Upper lobe of left lung (tissue), 4 donors: ENCODE measurements at regions not wholly inside any gene's neighbourhood (a gene's known extent, or its start where the extent isn't known, plus 50 kb on each side); places are given as distances from the start of the nearest gene placed in this dataset.
A peak's percentile ranks its signal among the peaks of the same experiment; 100 is the strongest.

Experiments used
- EP300 ChIP-seq, 4 donors: sonication (generic); formaldehyde crosslinking; IDR thresholded peaks; one replicate each; pipeline ENCODE4 v1.5.1; 2017; ENCODE audit warnings: antibody characterized with exemption in 4 of 4, control low read depth in 2 of 4
- POLR2A ChIP-seq, 4 donors: fragments of 450-650 bp; IDR thresholded peaks; one replicate each; pipeline ENCODE4 v1.5.1; 2016 to 2017; ENCODE audit warnings: antibody characterized with exemption in 4 of 4, mild to moderate bottlenecking in 2 of 4
- TF ChIP-seq, protein P1 (sequence below), 6 experiments: fragments of 450-650 bp in 4 of 6; fragments of 200-600 bp in 2 of 6; sonication (generic) in 2 of 6; IDR thresholded peaks; one replicate each; pipeline ENCODE4 v1.5.1; 2016 to 2019; ENCODE audit warnings: antibody characterized with exemption in 6 of 6

DNA sequence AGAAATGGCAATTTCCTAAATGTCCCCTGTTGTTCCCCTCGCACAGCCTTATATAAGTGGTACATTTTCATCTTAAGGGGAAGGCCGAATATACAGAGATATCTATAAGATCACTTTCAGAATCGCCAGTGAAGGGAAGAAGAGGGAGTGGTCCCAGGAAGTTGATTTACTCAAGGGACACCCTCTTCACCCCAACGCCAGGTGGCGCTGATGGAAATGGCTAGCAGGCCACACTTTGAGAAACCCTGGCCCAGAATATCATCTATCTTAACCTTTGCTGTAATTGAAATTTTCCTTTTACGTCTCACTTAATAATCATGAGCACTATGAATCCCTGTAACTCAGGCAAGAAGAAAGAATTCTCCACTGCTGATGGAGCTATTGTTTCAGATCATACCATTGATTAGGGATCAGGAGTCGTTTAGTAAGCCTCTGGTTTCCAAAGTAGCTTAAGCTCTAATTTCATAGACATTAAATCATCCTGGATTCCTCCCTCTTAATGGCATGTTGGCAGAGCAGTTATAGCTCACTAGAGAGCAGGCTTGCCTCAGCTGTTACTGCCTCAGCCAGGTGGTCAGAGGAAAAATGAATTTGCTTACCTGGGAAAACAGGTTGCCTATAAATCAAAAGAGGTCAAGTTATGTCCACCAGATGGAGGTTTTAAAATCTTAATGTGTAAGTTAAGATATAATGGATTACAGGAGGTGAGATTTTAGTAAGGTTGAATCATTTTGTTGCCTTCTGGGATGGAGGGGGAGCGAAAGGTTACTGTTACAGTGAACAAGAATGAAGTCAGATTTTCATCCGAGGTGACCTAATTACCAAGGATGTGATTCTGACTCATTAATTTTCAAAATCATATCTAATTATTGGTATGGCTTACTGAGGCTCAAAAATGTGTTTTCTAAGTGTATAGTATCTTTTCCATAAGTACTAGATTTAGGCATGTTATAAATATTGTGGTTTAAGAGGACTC is 941.2 kb upstream of the TENM3 start:
- TF ChIP-seq, protein P1, sequence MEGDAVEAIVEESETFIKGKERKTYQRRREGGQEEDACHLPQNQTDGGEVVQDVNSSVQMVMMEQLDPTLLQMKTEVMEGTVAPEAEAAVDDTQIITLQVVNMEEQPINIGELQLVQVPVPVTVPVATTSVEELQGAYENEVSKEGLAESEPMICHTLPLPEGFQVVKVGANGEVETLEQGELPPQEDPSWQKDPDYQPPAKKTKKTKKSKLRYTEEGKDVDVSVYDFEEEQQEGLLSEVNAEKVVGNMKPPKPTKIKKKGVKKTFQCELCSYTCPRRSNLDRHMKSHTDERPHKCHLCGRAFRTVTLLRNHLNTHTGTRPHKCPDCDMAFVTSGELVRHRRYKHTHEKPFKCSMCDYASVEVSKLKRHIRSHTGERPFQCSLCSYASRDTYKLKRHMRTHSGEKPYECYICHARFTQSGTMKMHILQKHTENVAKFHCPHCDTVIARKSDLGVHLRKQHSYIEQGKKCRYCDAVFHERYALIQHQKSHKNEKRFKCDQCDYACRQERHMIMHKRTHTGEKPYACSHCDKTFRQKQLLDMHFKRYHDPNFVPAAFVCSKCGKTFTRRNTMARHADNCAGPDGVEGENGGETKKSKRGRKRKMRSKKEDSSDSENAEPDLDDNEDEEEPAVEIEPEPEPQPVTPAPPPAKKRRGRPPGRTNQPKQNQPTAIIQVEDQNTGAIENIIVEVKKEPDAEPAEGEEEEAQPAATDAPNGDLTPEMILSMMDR (IDR thresholded peaks at IDR 0.05) = peak in 2 of 6 experiments; percentile 29 to 31
- no peak for TF ChIP-seq EP300 (IDR thresholded peaks at IDR 0.05)
- TF ChIP-seq POLR2A (IDR thresholded peaks at IDR 0.05) = no peak
